HL-60 (cell line): ENCODE measurements at regions not wholly inside any gene's neighbourhood (a gene's known extent, or its start where the extent isn't known, plus 50 kb on each side); places are given as distances from the start of the nearest gene placed in this dataset.

ENCODE experiments used
- DNase-seq, 2 experiments: peaks; one replicate each; pipeline ENCODE4 v3.0.0-alpha.2; 2010 to 2020; ENCODE audit warnings: low read depth in 1 of 2, low spot score in 1 of 2
- H3K27ac ChIP-seq: fragments of 250-450 bp; sonication (Bioruptor Pico); replicated peaks from 2 replicates; pipeline ENCODE4 v1.5.1; 2020; ENCODE audit warnings: mild to moderate bottlenecking, moderate library complexity
- H3K27me3 ChIP-seq: fragments of 250-450 bp; sonication (Bioruptor Pico); 2 replicates; pipeline ENCODE4 v1.5.1; 2021; ENCODE audit warnings: mild to moderate bottlenecking, moderate library complexity; ENCODE audit not compliant: insufficient read depth, poor library complexity, severe bottlenecking
- H3K4me3 ChIP-seq: replicated peaks from 2 replicates; pipeline ENCODE4 v1.5.1; 2011; ENCODE audit warnings: mild to moderate bottlenecking, control low read depth, low read length; ENCODE audit not compliant: insufficient read depth
- CTCF ChIP-seq: IDR thresholded peaks from one replicate; pipeline ENCODE4 v1.5.1; 2011; ENCODE audit warnings: low read length, control low read depth, inconsistent platforms; ENCODE audit not compliant: insufficient read depth
- GABPA ChIP-seq: IDR thresholded peaks from 2 replicates; pipeline ENCODE4 v1.6.1; 2012; ENCODE audit warnings: low read depth
- POLR2AphosphoS5 ChIP-seq: IDR thresholded peaks from 2 replicates; pipeline ENCODE4 v1.6.1; 2012; ENCODE audit warnings: low read depth
- REST ChIP-seq: IDR thresholded peaks from 2 replicates; pipeline ENCODE4 v1.6.1; 2012; ENCODE audit warnings: low read depth; ENCODE audit not compliant: insufficient replicate concordance
- SPI1 ChIP-seq: IDR thresholded peaks from 2 replicates; pipeline ENCODE4 v1.6.1; 2012; ENCODE audit warnings: low read depth, mild to moderate bottlenecking, borderline replicate concordance

GRCh38 chr3:16102905-16103364, 71.5 kb upstream of the GALNT15 start:
- no peak overlapping the region for H3K27ac ChIP-seq
- no peak overlapping the region for H3K4me3 ChIP-seq
- peaks cover 7% of the 10 kb centered on the region for H3K27me3 ChIP-seq
- no peak for TF ChIP-seq POLR2AphosphoS5
- TF ChIP-seq CTCF: no peak
- no peak for TF ChIP-seq REST
- no peak for TF ChIP-seq SPI1
- TF ChIP-seq GABPA: no peak
- no peak for DNase-seq

GRCh38 chr3:16103472-16103871, 71.0 kb upstream of the GALNT15 start:
- H3K27ac ChIP-seq: no peak overlapping the region
- no peak overlapping the region for H3K4me3 ChIP-seq
- no peak for TF ChIP-seq POLR2AphosphoS5
- TF ChIP-seq CTCF: no peak
- no peak for TF ChIP-seq REST
- TF ChIP-seq SPI1: no peak
- no peak for TF ChIP-seq GABPA
- DNase-seq: no peak
- H3K27me3 ChIP-seq: peaks cover 7% of the 10 kb centered on the region

- Histone ChIP-seq H3K27ac (no peak overlapping the region), H3K27me3 (peaks cover 7% of the 10 kb centered on the region), H3K4me3 (no peak overlapping the region)
- TF ChIP-seq CTCF (no peak), GABPA (no peak), SPI1 (no peak), REST (no peak), POLR2AphosphoS5 (no peak)
- DNase-seq: no peak
Measured at GRCh38 chr3:16104156-16104555, 70.3 kb upstream of the GALNT15 start.
